ENCODE measurements at regions not wholly inside any gene's neighbourhood (a gene's known extent, or its start where the extent isn't known, plus 50 kb on each side); places are given as distances from the start of the nearest gene placed in this dataset.

DNA sequence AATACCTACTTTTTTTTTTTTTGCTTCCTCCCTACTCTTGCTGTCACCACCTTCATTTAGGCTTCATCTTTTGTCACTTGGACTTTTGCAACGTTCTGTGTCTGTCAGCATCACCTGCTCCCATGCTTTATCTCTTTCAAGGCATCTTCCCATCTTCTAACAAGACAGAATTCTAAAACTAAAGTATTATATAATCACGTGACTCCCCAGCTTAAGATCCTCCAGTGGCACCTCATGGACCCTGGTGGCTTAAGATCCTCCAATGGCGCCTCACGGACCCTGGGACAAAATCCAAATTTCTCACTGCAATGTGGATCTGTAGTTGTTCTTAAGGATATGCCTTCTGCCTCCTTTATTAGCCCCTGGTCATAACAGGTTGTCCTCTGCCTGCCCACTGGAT is 248.2 kb upstream of the SORL1-AS1 start:
- Histone ChIP-seq H3K27me3 (ENCODE audit: insufficient read depth, low read length) (no peaks in the 10 kb centered on the region), H3K9ac (ENCODE audit: low read length) (no peak overlapping the region), H3K36me3 (ENCODE audit: control insufficient read depth in 1 of 2, insufficient read depth in 2 of 2, low read length in 2 of 2) (no peaks in the 10 kb centered on the region), H3K9me2 (ENCODE audit: insufficient read depth) (no peaks in the 10 kb centered on the region), H3K79me2 (ENCODE audit: insufficient read depth, low read length) (no peaks in the 10 kb centered on the region), H3K4me1 (ENCODE audit: control insufficient read depth in 1 of 2, insufficient read depth in 2 of 2, low read length in 2 of 2) (no peaks in the 10 kb centered on the region), H3K27ac (ENCODE audit: low read depth, low read length) (no peak overlapping the region), H2AFZ (ENCODE audit: low read depth, low read length, poor library complexity, severe bottlenecking) (no peak overlapping the region), H3K9me3 (ENCODE audit: control insufficient read depth in 1 of 2, insufficient read depth in 1 of 2, low read depth in 1 of 2, low read length in 2 of 2) (no peaks in the 10 kb centered on the region), H3K4me2 (ENCODE audit: low read length) (no peak overlapping the region), H3K4me3 (replicated peaks in 1 of 2; ENCODE audit: low read depth in 1 of 2, low read length in 2 of 2) (no peak overlapping the region), H4K20me1 (ENCODE audit: insufficient read depth) (no peaks in the 10 kb centered on the region)
- ATAC-seq (no peak), DNase-seq (ENCODE audit: low read depth, low spot score) (no peak)
- intact Hi-C loops (cut with micrococcal nuclease): no loop called here
- POLR2A ChIA-PET: no interaction called here
- no TSS peak for BruUV-seq (replicated peaks)
- TF ChIP-seq POLR2A (IDR thresholded peaks at IDR 0.05; ENCODE audit: borderline replicate concordance, extremely low read depth, insufficient read depth, insufficient read length) (no peak), CBX3 (IDR thresholded peaks at IDR 0.05; ENCODE audit: low read depth) (no peak), EZH2phosphoT487 (IDR thresholded peaks at IDR 0.05; ENCODE audit: borderline replicate concordance) (no peak), ZNF274 (IDR thresholded peaks at IDR 0.05; ENCODE audit: low read depth, low read length) (no peak), TCF7L2 (IDR thresholded peaks at IDR 0.05; ENCODE audit: borderline replicate concordance, extremely low read depth, insufficient read depth, insufficient read length) (no peak), JUND (IDR thresholded peaks at IDR 0.05) (no peak), SP1 (IDR thresholded peaks at IDR 0.05; ENCODE audit: low read depth) (no peak), SRF (IDR thresholded peaks at IDR 0.05; ENCODE audit: low read depth) (no peak), FOSL1 (IDR thresholded peaks at IDR 0.05; ENCODE audit: low read depth) (no peak)
- TF ChIP-seq, protein P1, sequence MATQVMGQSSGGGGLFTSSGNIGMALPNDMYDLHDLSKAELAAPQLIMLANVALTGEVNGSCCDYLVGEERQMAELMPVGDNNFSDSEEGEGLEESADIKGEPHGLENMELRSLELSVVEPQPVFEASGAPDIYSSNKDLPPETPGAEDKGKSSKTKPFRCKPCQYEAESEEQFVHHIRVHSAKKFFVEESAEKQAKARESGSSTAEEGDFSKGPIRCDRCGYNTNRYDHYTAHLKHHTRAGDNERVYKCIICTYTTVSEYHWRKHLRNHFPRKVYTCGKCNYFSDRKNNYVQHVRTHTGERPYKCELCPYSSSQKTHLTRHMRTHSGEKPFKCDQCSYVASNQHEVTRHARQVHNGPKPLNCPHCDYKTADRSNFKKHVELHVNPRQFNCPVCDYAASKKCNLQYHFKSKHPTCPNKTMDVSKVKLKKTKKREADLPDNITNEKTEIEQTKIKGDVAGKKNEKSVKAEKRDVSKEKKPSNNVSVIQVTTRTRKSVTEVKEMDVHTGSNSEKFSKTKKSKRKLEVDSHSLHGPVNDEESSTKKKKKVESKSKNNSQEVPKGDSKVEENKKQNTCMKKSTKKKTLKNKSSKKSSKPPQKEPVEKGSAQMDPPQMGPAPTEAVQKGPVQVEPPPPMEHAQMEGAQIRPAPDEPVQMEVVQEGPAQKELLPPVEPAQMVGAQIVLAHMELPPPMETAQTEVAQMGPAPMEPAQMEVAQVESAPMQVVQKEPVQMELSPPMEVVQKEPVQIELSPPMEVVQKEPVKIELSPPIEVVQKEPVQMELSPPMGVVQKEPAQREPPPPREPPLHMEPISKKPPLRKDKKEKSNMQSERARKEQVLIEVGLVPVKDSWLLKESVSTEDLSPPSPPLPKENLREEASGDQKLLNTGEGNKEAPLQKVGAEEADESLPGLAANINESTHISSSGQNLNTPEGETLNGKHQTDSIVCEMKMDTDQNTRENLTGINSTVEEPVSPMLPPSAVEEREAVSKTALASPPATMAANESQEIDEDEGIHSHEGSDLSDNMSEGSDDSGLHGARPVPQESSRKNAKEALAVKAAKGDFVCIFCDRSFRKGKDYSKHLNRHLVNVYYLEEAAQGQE (IDR thresholded peaks at IDR 0.05; ENCODE audit: low read depth): no peak
- TF ChIP-seq, protein P2, sequence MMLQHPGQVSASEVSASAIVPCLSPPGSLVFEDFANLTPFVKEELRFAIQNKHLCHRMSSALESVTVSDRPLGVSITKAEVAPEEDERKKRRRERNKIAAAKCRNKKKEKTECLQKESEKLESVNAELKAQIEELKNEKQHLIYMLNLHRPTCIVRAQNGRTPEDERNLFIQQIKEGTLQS (IDR thresholded peaks at IDR 0.05): no peak
- CTCF ChIA-PET: no interaction called here
- RAD21 ChIA-PET (ENCODE audit: low non-redundant PET in 1 of 2, low total read pairs in 2 of 2, uncharacterized antibody in 2 of 2, unreplicated experiment in 2 of 2): no interaction called here

Measured in HCT116 (cell line).